ENCODE measurements at regions not wholly inside any gene's neighbourhood (a gene's known extent, or its start where the extent isn't known, plus 50 kb on each side); places are given as distances from the start of the nearest gene placed in this dataset.

GRCh38 chr5:4893063-4893744 lies 246.9 kb upstream of the ADAMTS16 start:
- no peaks in the 10 kb centered on the region for H3K9me3 ChIP-seq
- no peaks in the 10 kb centered on the region for H3K4me1 ChIP-seq
- intact Hi-C loops (cut with DNase I; ENCODE audit: low total_unique reads): no loop called here
- no peaks in the 10 kb centered on the region for H3K36me3 ChIP-seq
- no peaks in the 10 kb centered on the region for H3K27me3 ChIP-seq
- TF ChIP-seq POLR2A (IDR thresholded peaks at IDR 0.05) (no peak), POLR2AphosphoS5 (IDR thresholded peaks at IDR 0.05) (no peak), CTCF (IDR thresholded peaks at IDR 0.05) (no peak), EP300 (IDR thresholded peaks at IDR 0.05) (no peak)
- no peak overlapping the region for H3K4me3 ChIP-seq
- DNase-seq: no peak
- no peak overlapping the region for H3K27ac ChIP-seq
- WGBS, 5 donors: 60 to 71% (median 62%) methylated on average over 8 to 9 of the region's 9 CpGs

DNA sequence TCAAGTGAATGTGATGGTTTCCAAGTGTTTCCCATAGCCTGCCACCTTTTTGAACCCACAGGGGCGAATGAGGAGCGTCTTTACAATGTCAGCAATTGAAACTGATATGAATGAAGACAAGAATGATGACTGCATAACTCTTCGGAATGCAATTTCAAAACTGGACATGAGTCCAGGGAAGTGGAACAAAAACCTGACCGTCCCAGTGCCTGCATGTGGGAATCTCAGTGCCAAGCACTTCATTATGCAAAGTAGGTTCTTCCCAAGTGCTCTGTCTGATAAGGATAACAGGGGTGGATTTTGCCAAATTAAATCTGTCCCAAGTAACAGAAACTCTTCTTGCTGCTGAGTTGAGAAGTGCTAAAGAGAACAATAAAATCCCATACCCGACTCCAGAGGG lies 243.8 kb upstream of the ADAMTS16 start:
- 66 to 71% (median 67%) methylated on average over 5 of the region's 5 CpGs for WGBS, 5 donors

GRCh38 chr5:4901305-4901811 lies 238.8 kb upstream of the ADAMTS16 start:
- TF ChIP-seq EP300 (IDR thresholded peaks at IDR 0.05): no peak
- no peak for TF ChIP-seq POLR2AphosphoS5 (IDR thresholded peaks at IDR 0.05)
- no peak for TF ChIP-seq POLR2A (IDR thresholded peaks at IDR 0.05)
- TF ChIP-seq CTCF (IDR thresholded peaks at IDR 0.05): no peak
- WGBS, 5 donors: 69 to 74% (median 70%) methylated on average over 15 of the region's 15 CpGs

More for the DNA sequence above, 243.8 kb upstream of the ADAMTS16 start:
- Histone ChIP-seq H3K9me3 (no peaks in the 10 kb centered on the region), H3K27me3 (peaks cover 0 to 6% (median 0%) of the 10 kb centered on the region in 3 donors), H3K4me3 (no peak overlapping the region), H3K36me3 (no peaks in the 10 kb centered on the region), H3K4me1 (no peaks in the 10 kb centered on the region), H3K27ac (no peak overlapping the region)
- DNase-seq: no peak
- TF ChIP-seq POLR2AphosphoS5 (IDR thresholded peaks at IDR 0.05): no peak
- no peak for TF ChIP-seq POLR2A (IDR thresholded peaks at IDR 0.05)
- TF ChIP-seq EP300 (IDR thresholded peaks at IDR 0.05): no peak
- no peak for TF ChIP-seq CTCF (IDR thresholded peaks at IDR 0.05)
- intact Hi-C loops (cut with DNase I; ENCODE audit: low total_unique reads): no loop called here

DNA sequence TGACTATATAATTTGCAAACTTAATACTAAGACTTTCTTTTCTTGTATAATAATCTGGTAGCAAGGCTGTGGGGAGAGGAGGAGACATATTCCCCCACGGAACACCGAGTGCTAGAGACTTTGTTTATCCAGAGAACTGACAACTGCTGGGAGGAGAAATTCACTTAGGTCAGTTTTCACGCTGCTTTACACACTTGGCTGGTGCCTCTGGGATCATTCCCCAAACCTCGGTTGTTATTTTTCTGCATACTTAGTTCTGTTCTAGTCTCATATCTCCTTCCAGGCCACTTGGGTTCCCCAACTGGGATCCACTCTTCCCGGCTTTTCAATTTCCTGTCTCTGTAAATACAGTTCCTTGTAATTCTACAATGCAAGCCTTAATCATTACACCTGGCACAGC lies 238.2 kb upstream of the ADAMTS16 start:
- no peaks in the 10 kb centered on the region for H3K36me3 ChIP-seq
- no peak for DNase-seq
- H3K4me1 ChIP-seq: no peaks in the 10 kb centered on the region
- H3K9me3 ChIP-seq: no peaks in the 10 kb centered on the region
- TF ChIP-seq POLR2AphosphoS5 (IDR thresholded peaks at IDR 0.05) (no peak), EP300 (IDR thresholded peaks at IDR 0.05) (no peak), CTCF (IDR thresholded peaks at IDR 0.05) (no peak), POLR2A (IDR thresholded peaks at IDR 0.05) (no peak)
- H3K27ac ChIP-seq: peak overlapping the region in 1 of 5 donors; percentile 18
- WGBS, 5 donors: 51 to 67% (median 60%) methylated on average over 5 of the region's 5 CpGs
- H3K27me3 ChIP-seq: peaks cover 0 to 6% (median 0%) of the 10 kb centered on the region in 3 donors
- intact Hi-C loops (cut with DNase I; ENCODE audit: low total_unique reads): no loop called here
- H3K4me3 ChIP-seq: no peak overlapping the region

More at GRCh38 chr5:4901305-4901811, 238.8 kb upstream of the ADAMTS16 start:
- Histone ChIP-seq H3K36me3 (no peaks in the 10 kb centered on the region), H3K4me1 (no peaks in the 10 kb centered on the region), H3K4me3 (no peak overlapping the region), H3K27me3 (peaks cover 0 to 6% (median 0%) of the 10 kb centered on the region in 3 donors), H3K27ac (peak overlapping the region in 1 of 5 donors; percentile 18), H3K9me3 (no peaks in the 10 kb centered on the region)
- intact Hi-C loops (cut with DNase I; ENCODE audit: low total_unique reads): no loop called here
- DNase-seq: peak in 1 of 2 donors; percentile 35
